Uterus (tissue), 2 donors: ENCODE measurements at regions not wholly inside any gene's neighbourhood (a gene's known extent, or its start where the extent isn't known, plus 50 kb on each side); places are given as distances from the start of the nearest gene placed in this dataset.

Experiments
- POLR2A ChIP-seq, 2 donors: fragments of 450-650 bp; IDR thresholded peaks; one replicate each; pipeline ENCODE4 v1.6.1; 2016; ENCODE audit warnings: antibody characterized with exemption in 2 of 2, mild to moderate bottlenecking in 1 of 2, moderate library complexity in 1 of 2
- TF ChIP-seq, protein P1 (sequence below), 4 experiments: fragments of 200-600 bp in 2 of 4; fragments of 450-650 bp in 2 of 4; sonication (generic) in 2 of 4; IDR thresholded peaks; one replicate each; pipeline ENCODE4 v1.5.1; 2016 to 2019; ENCODE audit warnings: antibody characterized with exemption in 4 of 4, mild to moderate bottlenecking in 2 of 4, moderate library complexity in 1 of 4

DNA sequence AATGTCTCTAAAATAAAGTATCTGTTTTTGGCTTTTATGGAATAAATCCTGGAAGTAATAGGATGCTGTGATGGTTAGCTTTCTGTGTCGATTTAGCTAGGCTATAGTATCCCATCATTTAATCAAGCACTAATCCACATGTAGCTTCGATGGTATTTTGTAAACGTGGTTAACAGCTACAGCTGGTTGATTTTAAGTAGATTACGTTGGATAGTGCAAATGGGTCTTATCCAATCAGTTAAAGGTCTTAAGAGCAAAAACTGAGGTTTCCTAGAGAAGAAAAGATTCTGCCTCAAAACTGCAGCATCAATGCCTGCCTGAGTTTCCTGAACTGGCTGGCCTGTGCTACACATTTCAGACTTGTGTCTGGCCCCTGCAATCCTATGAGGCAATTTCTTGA is 314.2 kb upstream of the SORL1-AS1 start:
- TF ChIP-seq, protein P1, sequence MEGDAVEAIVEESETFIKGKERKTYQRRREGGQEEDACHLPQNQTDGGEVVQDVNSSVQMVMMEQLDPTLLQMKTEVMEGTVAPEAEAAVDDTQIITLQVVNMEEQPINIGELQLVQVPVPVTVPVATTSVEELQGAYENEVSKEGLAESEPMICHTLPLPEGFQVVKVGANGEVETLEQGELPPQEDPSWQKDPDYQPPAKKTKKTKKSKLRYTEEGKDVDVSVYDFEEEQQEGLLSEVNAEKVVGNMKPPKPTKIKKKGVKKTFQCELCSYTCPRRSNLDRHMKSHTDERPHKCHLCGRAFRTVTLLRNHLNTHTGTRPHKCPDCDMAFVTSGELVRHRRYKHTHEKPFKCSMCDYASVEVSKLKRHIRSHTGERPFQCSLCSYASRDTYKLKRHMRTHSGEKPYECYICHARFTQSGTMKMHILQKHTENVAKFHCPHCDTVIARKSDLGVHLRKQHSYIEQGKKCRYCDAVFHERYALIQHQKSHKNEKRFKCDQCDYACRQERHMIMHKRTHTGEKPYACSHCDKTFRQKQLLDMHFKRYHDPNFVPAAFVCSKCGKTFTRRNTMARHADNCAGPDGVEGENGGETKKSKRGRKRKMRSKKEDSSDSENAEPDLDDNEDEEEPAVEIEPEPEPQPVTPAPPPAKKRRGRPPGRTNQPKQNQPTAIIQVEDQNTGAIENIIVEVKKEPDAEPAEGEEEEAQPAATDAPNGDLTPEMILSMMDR (IDR thresholded peaks at IDR 0.05), result no peak
- TF ChIP-seq POLR2A (IDR thresholded peaks at IDR 0.05), result no peak
